ENCODE measurements at regions not wholly inside any gene's neighbourhood (a gene's known extent, or its start where the extent isn't known, plus 50 kb on each side); places are given as distances from the start of the nearest gene placed in this dataset.

DNA sequence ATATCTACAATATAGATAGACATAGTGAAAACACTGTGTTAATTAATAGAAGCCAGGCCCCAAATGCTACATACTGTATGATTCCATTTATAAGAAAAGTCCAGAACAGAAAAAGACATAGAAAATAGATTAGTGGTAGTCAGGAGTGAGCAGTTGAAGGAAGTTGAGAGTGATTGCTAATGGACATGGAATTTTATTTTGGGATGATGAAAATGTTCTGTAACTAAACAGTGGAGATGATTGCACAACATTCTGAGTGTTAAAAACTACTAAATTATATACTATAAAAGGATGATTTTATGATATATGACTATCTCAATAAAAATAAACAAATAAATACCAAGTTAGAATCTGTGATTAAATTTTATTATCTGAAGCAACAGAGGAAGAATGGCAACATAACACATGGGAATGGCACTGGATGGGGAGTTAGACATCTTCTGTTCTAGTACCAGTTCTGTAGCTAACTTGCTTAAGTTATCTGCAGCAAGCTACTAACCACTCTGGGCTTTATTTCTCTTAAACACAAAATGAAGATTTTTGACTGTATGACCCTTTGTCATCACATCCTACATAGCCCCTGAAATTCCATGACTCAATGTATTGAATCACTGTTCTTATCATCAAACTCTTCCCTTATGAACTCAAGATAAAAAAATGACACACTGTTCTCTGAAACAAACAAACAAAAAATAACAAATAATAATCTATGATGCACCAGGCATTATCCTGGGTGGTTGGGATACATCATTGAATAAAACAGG lies 612.7 kb downstream of the TBL1XR1 start:
- H3K4me1 ChIP-seq = no peaks in the 10 kb centered on the region
- no peaks in the 10 kb centered on the region for H3K36me3 ChIP-seq
- DNase-seq = no peak
- H3K27me3 ChIP-seq = no peaks in the 10 kb centered on the region
- no peaks in the 10 kb centered on the region for H3K9me3 ChIP-seq (replicated peaks)
- H3K27ac ChIP-seq = no peak overlapping the region
- no peak overlapping the region for H3K4me3 ChIP-seq

DNA sequence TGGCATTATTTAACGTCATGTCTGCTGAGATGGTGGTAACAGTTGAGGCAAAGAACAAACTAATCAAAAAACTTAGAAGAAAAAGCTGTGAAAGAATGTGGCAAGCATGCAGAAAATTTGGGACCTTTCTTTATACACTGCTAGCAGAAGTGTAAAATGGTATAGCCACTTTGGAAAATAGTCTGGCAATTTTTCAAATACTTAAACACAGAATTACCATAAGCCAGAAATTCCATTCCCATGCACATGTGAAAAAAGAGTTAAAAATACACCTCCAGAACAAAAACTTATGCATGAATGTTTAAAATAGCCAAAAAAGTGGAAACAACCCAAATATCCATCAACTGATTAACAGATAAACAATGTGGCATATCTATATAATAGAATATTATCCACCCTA lies 613.3 kb downstream of the TBL1XR1 start:
- no peak for DNase-seq
- no peaks in the 10 kb centered on the region for H3K27me3 ChIP-seq
- no peaks in the 10 kb centered on the region for H3K9me3 ChIP-seq (replicated peaks)
- no peaks in the 10 kb centered on the region for H3K4me1 ChIP-seq
- no peaks in the 10 kb centered on the region for H3K36me3 ChIP-seq
- H3K4me3 ChIP-seq = no peak overlapping the region
- no peak overlapping the region for H3K27ac ChIP-seq

DNA sequence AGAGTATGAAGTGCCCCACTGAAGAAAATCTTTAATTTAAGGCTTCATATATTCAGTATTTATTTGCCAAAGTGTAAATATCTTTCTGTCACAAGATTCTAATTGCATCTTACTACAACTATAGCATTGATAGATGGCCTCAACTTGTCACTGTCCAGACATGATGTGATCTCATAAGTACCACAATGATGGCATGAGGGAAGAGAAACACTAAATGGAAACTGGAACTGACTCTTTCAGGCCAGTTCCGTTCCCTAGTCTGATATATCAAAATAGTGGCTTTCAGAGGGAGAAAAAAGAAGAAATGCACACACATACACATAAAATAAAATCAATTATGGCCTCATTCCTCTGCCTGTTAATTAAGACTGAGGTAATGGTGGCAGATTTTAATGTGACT lies 615.7 kb downstream of the TBL1XR1 start:
- no peak overlapping the region for H3K4me3 ChIP-seq
- H3K27me3 ChIP-seq = no peaks in the 10 kb centered on the region
- no peak overlapping the region for H3K27ac ChIP-seq
- H3K9me3 ChIP-seq (replicated peaks) = no peaks in the 10 kb centered on the region
- no peaks in the 10 kb centered on the region for H3K36me3 ChIP-seq
- no peaks in the 10 kb centered on the region for H3K4me1 ChIP-seq
- DNase-seq = no peak

DNA sequence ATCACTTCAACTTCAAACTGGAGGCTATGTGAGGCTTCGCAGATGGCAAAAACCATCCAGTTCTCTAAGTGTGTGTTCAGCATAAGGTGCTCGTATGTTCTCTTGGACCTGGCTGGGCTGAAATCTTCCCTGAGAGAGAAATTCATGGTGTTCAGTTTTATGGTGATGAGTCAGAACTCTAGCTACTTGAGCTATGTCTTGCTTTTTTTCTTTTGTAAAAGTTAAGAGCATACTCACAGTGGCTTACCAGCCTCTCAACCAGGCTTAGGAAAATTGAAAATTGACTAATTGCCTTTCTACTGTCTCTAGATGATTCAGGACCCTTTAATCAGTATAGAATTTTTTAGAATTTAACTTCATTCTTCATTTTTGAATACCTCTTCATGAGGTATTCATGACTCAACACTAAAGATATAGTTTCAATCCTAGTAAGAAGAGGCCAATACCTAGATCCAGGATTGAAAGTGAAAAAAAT lies 617.5 kb downstream of the TBL1XR1 start:
- Histone ChIP-seq H3K4me3 (no peak overlapping the region), H3K4me1 (no peaks in the 10 kb centered on the region), H3K27me3 (no peaks in the 10 kb centered on the region), H3K36me3 (no peaks in the 10 kb centered on the region), H3K9me3 (replicated peaks) (no peaks in the 10 kb centered on the region), H3K27ac (no peak overlapping the region)
- DNase-seq = no peak

DNA sequence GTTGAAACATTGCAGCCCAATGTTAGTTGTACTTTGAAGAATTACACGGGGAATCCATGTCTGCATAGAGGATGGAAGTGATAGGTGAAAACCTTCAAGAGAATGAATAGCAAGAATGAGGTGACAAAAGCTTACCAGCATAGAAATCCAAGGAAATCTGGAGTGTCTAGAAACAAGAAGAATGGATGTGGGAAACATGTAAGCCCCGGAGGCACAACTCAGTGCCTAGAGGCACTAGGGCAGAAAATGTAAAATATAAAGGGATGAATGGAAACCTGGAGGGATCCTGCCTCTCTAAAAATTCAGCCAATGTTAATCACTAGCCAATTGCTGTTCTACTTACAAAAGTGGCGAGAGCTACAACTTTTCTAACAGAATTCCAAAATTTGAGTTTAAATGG lies 619.0 kb downstream of the TBL1XR1 start:
- H3K27me3 ChIP-seq = no peaks in the 10 kb centered on the region
- no peaks in the 10 kb centered on the region for H3K9me3 ChIP-seq (replicated peaks)
- H3K4me3 ChIP-seq = no peak overlapping the region
- H3K36me3 ChIP-seq = no peaks in the 10 kb centered on the region
- DNase-seq = no peak
- no peaks in the 10 kb centered on the region for H3K4me1 ChIP-seq
- no peak overlapping the region for H3K27ac ChIP-seq

DNA sequence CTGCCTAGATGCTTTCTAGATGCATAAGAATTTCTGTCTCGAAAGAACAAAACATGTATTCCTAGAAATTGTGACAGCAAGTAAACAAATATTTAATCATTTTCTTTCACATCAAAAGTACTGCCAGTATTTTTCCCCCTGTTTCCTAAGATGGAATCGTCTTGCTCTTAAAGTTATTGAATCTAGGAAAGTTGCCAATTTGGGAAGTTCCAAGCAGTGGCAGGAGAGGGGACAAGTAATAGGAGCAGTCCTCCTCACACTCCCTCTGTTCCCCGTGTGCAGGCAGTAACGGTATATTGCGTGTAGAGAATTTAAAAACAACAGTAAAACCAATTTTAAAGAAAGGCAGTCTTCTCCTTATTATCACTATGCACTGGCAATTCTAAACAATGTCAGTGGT lies 619.8 kb downstream of the TBL1XR1 start:
- DNase-seq = no peak
- Histone ChIP-seq H3K27ac (no peak overlapping the region), H3K27me3 (no peaks in the 10 kb centered on the region), H3K9me3 (replicated peaks) (no peaks in the 10 kb centered on the region), H3K4me3 (no peak overlapping the region), H3K4me1 (no peaks in the 10 kb centered on the region), H3K36me3 (no peaks in the 10 kb centered on the region)

DNA sequence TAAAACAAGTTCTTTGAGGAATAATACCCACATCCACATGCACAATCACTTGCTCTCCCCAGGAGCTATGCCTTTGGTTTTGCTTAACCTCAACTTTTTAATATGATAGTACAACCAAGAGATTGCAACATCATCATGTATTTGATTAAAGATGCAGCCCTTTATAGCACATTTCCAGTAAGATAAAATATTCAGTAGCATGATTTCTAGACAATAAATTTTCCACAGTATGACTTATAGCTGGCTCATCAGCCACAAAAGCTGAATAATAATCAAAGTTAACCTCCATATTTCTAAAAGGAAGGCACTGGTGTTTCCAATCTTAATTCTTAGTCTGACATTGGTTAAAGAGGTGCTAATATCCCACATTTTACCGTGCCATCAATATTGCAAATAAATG lies 622.5 kb downstream of the TBL1XR1 start:
- Histone ChIP-seq H3K9me3 (replicated peaks) (no peaks in the 10 kb centered on the region), H3K4me1 (no peaks in the 10 kb centered on the region), H3K27me3 (no peaks in the 10 kb centered on the region), H3K27ac (no peak overlapping the region), H3K36me3 (no peaks in the 10 kb centered on the region), H3K4me3 (no peak overlapping the region)
- DNase-seq = no peak

DNA sequence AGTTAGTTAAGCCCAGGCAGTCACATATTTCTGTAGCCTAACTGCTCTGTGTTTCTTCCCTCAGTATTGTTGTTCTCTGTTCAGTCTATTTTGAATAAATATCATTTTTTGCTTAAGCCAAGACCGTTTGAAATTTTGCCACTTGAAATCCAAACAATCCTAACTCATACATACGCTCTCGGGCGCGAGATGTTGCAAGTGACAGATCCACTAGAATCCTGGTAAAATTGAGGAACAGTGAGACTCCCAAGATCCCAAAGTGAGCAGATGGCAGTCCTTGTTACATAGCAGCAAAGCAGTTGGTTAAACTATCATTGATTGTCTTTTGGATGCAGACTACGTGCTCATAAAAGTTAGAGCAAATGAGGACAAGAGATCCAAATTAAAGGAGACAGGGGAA lies 625.4 kb downstream of the TBL1XR1 start:
- DNase-seq = no peak
- H3K4me1 ChIP-seq = no peaks in the 10 kb centered on the region
- H3K36me3 ChIP-seq = no peaks in the 10 kb centered on the region
- H3K27ac ChIP-seq = no peak overlapping the region
- no peaks in the 10 kb centered on the region for H3K27me3 ChIP-seq
- H3K9me3 ChIP-seq (replicated peaks) = no peaks in the 10 kb centered on the region
- no peak overlapping the region for H3K4me3 ChIP-seq

DNA sequence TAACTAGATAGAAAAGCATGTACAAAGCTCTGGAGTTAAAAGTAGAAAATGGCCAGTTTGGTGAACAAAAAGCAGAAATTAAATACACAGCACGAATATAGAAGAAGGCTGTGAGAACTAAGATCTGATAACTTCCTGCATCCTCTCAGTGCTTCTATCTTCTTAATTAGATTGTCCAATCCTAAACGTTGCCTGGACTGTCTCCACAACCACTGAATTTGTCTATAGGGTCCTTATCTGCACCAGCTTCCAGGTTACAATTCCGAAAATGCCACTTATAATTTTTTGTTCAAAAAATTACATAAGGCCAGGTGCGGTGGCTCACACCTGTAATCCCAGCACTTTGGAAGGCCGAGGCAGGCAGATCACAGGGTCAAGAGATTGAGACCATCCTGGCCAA lies 626.3 kb downstream of the TBL1XR1 start:
- Histone ChIP-seq H3K36me3 (no peaks in the 10 kb centered on the region), H3K9me3 (replicated peaks) (no peaks in the 10 kb centered on the region), H3K4me1 (no peaks in the 10 kb centered on the region), H3K4me3 (no peak overlapping the region), H3K27ac (no peak overlapping the region), H3K27me3 (no peaks in the 10 kb centered on the region)
- DNase-seq = no peak

DNA sequence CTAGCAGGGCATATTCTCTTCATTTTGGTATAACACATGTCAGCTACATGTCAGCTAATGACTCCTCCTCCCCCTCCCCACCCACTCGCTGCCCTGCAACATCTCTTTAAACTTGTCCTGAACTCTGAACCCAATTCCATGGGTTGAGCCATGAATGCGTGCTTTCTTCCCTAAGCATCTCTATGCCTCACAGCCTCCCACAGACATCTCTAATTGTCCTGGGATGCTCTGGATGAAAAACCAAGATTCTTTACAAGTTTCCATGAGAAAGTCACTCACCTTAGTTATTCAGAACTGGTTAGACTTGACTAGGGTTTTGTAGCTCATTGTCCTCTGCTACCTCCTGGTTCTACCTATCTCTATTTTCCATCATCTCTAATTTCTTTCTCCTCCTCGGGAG lies 629.1 kb downstream of the TBL1XR1 start:
- H3K27ac ChIP-seq = no peak overlapping the region
- H3K4me3 ChIP-seq = no peak overlapping the region
- no peak for DNase-seq
- no peaks in the 10 kb centered on the region for H3K36me3 ChIP-seq
- H3K9me3 ChIP-seq (replicated peaks) = no peaks in the 10 kb centered on the region
- H3K4me1 ChIP-seq = no peaks in the 10 kb centered on the region
- H3K27me3 ChIP-seq = no peaks in the 10 kb centered on the region

DNA sequence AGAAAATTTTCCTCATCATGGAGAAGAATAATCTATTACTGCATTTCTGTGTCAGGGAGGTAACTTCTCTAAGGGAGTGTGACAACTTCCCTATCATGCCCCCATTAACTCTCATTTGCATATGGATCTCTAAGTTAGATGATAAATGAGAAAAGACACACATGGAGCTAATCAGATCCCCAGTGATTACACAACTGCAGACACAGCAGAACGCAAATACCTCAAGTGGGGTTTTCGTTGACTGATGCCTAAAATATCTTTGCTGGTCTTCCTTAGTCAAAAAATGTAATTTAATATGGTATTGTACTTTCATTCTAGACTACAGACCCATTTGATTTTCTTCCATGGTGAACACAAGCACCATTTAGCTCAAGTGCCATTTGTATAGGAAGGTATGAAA lies 630.5 kb downstream of the TBL1XR1 start:
- Histone ChIP-seq H3K27ac (no peak overlapping the region), H3K4me1 (no peaks in the 10 kb centered on the region), H3K9me3 (replicated peaks) (no peaks in the 10 kb centered on the region), H3K36me3 (no peaks in the 10 kb centered on the region), H3K27me3 (no peaks in the 10 kb centered on the region), H3K4me3 (no peak overlapping the region)
- no peak for DNase-seq

DNA sequence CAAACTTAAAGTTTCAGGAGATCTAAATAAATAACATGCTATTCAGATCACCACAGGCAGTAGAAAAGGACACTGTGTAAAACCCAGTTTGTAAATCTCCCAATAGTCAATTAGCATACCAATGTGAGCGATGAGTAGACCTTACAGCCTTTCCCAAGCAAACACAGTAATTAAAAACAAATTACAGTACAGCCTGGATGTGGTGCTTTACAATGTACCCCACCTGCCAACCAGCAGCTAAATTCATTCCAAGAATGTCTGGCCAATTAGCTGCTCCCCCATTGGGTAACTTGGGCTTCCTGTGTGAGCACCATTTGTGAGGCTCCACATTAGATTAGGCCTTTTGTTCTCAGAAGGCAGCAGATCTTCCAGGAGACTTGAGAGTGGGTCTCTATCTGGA lies 635.0 kb downstream of the TBL1XR1 start:
- H3K4me1 ChIP-seq = no peaks in the 10 kb centered on the region
- no peak for DNase-seq
- no peak overlapping the region for H3K27ac ChIP-seq
- H3K9me3 ChIP-seq (replicated peaks) = no peaks in the 10 kb centered on the region
- no peaks in the 10 kb centered on the region for H3K36me3 ChIP-seq
- no peaks in the 10 kb centered on the region for H3K27me3 ChIP-seq
- no peak overlapping the region for H3K4me3 ChIP-seq

DNA sequence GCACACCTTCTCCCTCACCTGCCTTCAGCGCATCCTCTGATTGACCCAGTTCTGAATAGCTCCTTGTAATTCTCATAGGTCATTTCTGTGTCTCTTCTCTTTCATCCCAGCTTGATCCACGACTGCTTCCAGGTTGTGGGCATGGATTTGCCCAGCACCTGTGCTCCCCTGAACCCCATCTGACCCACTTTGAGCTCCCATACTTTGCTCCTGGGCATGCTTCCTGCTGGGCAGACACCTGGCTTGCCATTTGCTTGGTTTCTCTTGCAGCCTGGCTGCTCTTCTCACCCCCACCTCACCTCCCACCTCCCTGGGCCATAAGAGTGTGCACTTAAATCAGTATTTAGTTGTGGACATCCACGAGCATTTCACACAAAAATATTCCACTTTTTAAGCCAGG lies 635.5 kb downstream of the TBL1XR1 start:
- H3K4me1 ChIP-seq = no peaks in the 10 kb centered on the region
- DNase-seq = no peak
- H3K36me3 ChIP-seq = no peaks in the 10 kb centered on the region
- H3K27me3 ChIP-seq = no peaks in the 10 kb centered on the region
- H3K27ac ChIP-seq = no peak overlapping the region
- H3K4me3 ChIP-seq = no peak overlapping the region
- no peaks in the 10 kb centered on the region for H3K9me3 ChIP-seq (replicated peaks)

DNA sequence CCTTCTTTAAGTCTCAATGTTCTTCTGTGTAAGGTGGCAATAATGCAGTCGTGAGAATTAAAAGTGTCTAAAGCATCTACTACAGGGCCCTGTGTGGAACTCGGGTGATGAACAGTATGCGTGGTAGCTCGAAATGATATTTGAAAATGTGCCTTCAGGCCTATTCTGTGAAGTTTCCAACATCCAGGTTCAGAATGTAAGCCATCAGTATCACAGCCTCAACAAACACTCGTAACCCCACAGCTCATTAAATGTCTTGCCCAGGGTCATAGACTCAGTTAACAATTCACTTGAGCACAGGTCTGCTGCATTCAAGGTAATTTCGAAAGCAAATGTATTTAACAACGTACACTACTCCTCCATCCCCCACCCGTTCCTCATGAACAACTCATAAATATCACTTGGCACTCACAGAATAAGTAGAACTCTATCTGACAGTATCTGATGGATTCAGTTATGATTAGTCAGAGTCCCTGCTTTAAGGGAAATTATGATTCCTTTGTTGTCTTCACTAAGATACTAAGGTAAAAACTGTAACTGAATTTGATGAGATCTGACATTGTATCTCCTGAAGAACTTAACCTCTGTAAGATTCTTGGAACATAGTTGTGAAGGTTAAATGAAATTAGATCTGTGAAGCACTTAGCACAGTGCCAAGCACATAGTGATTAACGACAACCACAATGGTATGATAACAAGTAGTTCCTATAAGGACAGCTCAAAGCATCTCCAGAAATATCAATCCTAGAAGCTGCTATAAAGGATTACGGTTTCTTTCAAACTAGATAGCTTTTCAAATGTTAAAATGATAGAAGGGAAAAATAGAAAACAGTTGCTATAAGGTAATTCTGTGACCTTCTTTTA lies 642.3 kb downstream of the TBL1XR1 start:
- H3K36me3 ChIP-seq = no peaks in the 10 kb centered on the region
- H3K27me3 ChIP-seq = no peaks in the 10 kb centered on the region
- DNase-seq = no peak
- H3K4me1 ChIP-seq = no peaks in the 10 kb centered on the region
- H3K4me3 ChIP-seq = no peak overlapping the region
- no peak overlapping the region for H3K27ac ChIP-seq
- H3K9me3 ChIP-seq (replicated peaks) = no peaks in the 10 kb centered on the region

DNA sequence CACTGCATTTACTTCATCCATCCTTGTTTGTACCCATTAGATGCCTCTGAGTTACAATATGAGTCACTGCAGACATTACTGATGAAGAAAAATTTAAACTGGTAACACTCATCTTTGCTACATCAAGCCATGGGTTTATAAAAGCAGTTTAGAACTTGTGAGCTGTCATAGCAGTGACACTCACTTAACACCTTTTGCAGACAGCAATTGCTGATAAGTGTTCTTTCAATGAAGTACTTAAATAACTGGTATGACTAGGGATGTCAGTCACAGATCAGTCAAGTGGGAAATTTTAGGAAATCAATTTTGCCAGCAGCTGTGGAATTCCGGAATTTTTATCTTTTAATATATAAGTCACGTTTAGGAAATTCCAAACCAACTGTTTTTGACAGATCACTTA lies 643.0 kb downstream of the TBL1XR1 start:
- no peak for DNase-seq
- Histone ChIP-seq H3K4me3 (no peak overlapping the region), H3K4me1 (no peaks in the 10 kb centered on the region), H3K27me3 (no peaks in the 10 kb centered on the region), H3K36me3 (no peaks in the 10 kb centered on the region), H3K9me3 (replicated peaks) (no peaks in the 10 kb centered on the region), H3K27ac (no peak overlapping the region)

Data from SJCRH30 (cell line).